NCI-H1436 treated with DMSO at 0.1 percent for 48 hours (cell line): ENCODE measurements at regions not wholly inside any gene's neighbourhood (a gene's known extent, or its start where the extent isn't known, plus 50 kb on each side); places are given as distances from the start of the nearest gene placed in this dataset.

Experiments used
- DNase-seq: peaks from one replicate; lab custom pipeline; 2025; lab: John Stamatoyannopoulos, UW

- DNase-seq = no peak
Measured at GRCh38 chr21:35895598-35895997, 164.7 kb downstream of the SETD4 start.

- no peak for DNase-seq
Measured at GRCh38 chr21:35893156-35893555, 167.2 kb downstream of the SETD4 start.

- no peak for DNase-seq
Measured at GRCh38 chr21:35886887-35887286, 173.4 kb downstream of the SETD4 start.

GRCh38 chr21:35885942-35886541, 174.3 kb downstream of the SETD4 start:
- DNase-seq = no peak

GRCh38 chr21:35882791-35883240, 177.5 kb downstream of the SETD4 start:
- no peak for DNase-seq

- no peak for DNase-seq
Measured at GRCh38 chr21:35873441-35873840, 186.9 kb downstream of the SETD4 start.

GRCh38 chr21:35871906-35872305, 188.4 kb downstream of the SETD4 start:
- no peak for DNase-seq

GRCh38 chr21:35868869-35869223, 191.5 kb downstream of the SETD4 start:
- no peak for DNase-seq

- DNase-seq = no peak
Measured at GRCh38 chr21:35868005-35868868, 192.1 kb downstream of the SETD4 start.

- DNase-seq = no peak
Measured at GRCh38 chr21:35864039-35864438, 196.3 kb downstream of the SETD4 start.

GRCh38 chr21:35862969-35863368, 197.4 kb downstream of the SETD4 start:
- DNase-seq = no peak

- DNase-seq = no peak
Measured at GRCh38 chr21:35861661-35862060, 198.7 kb downstream of the SETD4 start.

- DNase-seq = no peak
Measured at GRCh38 chr21:35860189-35860869, 200.0 kb downstream of the SETD4 start.

- DNase-seq = no peak
Measured at GRCh38 chr21:35859677-35860076, 200.6 kb downstream of the SETD4 start.

- no peak for DNase-seq
Measured at GRCh38 chr21:35857095-35857494, 203.2 kb downstream of the SETD4 start.

GRCh38 chr21:35855484-35855883, 204.8 kb downstream of the SETD4 start:
- DNase-seq = no peak

- DNase-seq = no peak
Measured at GRCh38 chr21:35854281-35854680, 206.0 kb downstream of the SETD4 start.

GRCh38 chr21:35853321-35854239, 206.7 kb downstream of the SETD4 start:
- no peak for DNase-seq

- no peak for DNase-seq
Measured at GRCh38 chr21:35852820-35853219, 207.5 kb downstream of the SETD4 start.

- DNase-seq = no peak
Measured at GRCh38 chr21:35850542-35851103, 209.7 kb downstream of the SETD4 start.

GRCh38 chr21:35850029-35850428, 210.3 kb downstream of the SETD4 start:
- no peak for DNase-seq

GRCh38 chr21:35849144-35849543, 211.2 kb downstream of the SETD4 start:
- no peak for DNase-seq
